Breast epithelium (tissue), 4 donors: ENCODE measurements at regions not wholly inside any gene's neighbourhood (a gene's known extent, or its start where the extent isn't known, plus 50 kb on each side); places are given as distances from the start of the nearest gene placed in this dataset.

Source experiments
- DNase-seq, 2 donors: peaks; one replicate each; pipeline ENCODE4 v3.0.0-alpha.2; 2019; ENCODE audit warnings: low spot score in 2 of 2
- H3K27ac ChIP-seq, 2 donors: fragments of 200-600 bp; sonication (generic) in 1 of 2; one replicate each; pipeline ENCODE4 v1.5.1; 2016 to 2019; ENCODE audit warnings: mild to moderate bottlenecking in 1 of 2
- H3K27me3 ChIP-seq, 2 donors: fragments of 200-600 bp; sonication (generic) in 1 of 2; one replicate each; pipeline versions ENCODE4 v1.5.1 to v1.6.0; 2017 to 2019; ENCODE audit warnings: control low read depth in 1 of 2, mild to moderate bottlenecking in 1 of 2
- H3K36me3 ChIP-seq: fragments of 200-600 bp; one replicate; pipeline ENCODE4 v1.5.1; 2019
- H3K4me1 ChIP-seq, 2 donors: fragments of 200-600 bp; sonication (generic); one replicate each; pipeline ENCODE4 v1.5.1; 2016 to 2019; ENCODE audit warnings: control low read depth in 1 of 2
- H3K4me3 ChIP-seq, 3 donors: fragments of 200-600 bp; sonication (generic); 1 replicate in 2 of 3; 2 replicates in 1 of 3; pipeline ENCODE4 v1.5.1; 2016 to 2019; ENCODE audit warnings: mild to moderate bottlenecking in 3 of 3, moderate library complexity in 2 of 3
- H3K9me3 ChIP-seq, 2 donors: fragments of 200-600 bp; sonication (generic) in 1 of 2; one replicate each; pipeline ENCODE4 v1.5.1; 2016 to 2019; ENCODE audit warnings: control low read depth in 1 of 2
- POLR2A ChIP-seq: fragments of 450-650 bp; IDR thresholded peaks from one replicate; pipeline ENCODE4 v1.6.1; 2016; ENCODE audit warnings: antibody characterized with exemption, mild to moderate bottlenecking, moderate library complexity
- POLR2AphosphoS5 ChIP-seq, 3 donors: sonication (generic); formaldehyde crosslinking; IDR thresholded peaks; one replicate each; pipeline ENCODE4 v1.6.1; 2017; ENCODE audit warnings: antibody characterized with exemption in 3 of 3
- intact Hi-C: fragments of 100-400 bp; cut with DNase I; formaldehyde crosslinking; loops from one replicate; pipeline ENCODE4 v1.15.1; 2023; ENCODE audit warnings: low total_unique reads
- TF ChIP-seq, protein P1 (sequence below), 3 donors: fragments of 450-650 bp; IDR thresholded peaks; one replicate each; pipeline ENCODE4 v1.5.1; 2016 to 2017; ENCODE audit warnings: antibody characterized with exemption in 3 of 3, mild to moderate bottlenecking in 3 of 3, moderate library complexity in 3 of 3

DNA sequence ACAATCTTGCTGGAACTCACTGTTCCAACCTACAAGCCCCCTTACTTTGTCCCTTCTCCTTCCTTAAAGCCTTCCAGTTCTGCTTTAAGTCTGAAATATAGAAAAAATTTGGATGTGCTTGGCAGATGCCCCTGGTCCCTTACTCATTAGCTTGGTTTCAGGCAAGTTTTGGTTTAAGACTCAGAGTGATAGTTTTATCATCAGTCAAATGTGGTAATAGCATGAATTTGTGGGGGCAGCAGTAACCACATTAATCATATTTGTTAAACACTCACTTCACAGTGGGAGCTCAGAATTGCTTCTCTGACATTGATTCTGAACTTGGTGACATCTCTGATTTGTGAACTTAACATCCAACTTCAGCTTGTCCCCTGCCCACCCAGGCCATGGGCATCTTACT is 58.3 kb upstream of the ALDH1A3 start:
- H3K36me3 ChIP-seq = no peaks in the 10 kb centered on the region
- TF ChIP-seq, protein P1, sequence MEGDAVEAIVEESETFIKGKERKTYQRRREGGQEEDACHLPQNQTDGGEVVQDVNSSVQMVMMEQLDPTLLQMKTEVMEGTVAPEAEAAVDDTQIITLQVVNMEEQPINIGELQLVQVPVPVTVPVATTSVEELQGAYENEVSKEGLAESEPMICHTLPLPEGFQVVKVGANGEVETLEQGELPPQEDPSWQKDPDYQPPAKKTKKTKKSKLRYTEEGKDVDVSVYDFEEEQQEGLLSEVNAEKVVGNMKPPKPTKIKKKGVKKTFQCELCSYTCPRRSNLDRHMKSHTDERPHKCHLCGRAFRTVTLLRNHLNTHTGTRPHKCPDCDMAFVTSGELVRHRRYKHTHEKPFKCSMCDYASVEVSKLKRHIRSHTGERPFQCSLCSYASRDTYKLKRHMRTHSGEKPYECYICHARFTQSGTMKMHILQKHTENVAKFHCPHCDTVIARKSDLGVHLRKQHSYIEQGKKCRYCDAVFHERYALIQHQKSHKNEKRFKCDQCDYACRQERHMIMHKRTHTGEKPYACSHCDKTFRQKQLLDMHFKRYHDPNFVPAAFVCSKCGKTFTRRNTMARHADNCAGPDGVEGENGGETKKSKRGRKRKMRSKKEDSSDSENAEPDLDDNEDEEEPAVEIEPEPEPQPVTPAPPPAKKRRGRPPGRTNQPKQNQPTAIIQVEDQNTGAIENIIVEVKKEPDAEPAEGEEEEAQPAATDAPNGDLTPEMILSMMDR (IDR thresholded peaks at IDR 0.05) = no peak
- TF ChIP-seq POLR2AphosphoS5 (IDR thresholded peaks at IDR 0.05) (no peak), POLR2A (no peak)
- peaks cover 3 to 15% of the 10 kb centered on the region in 2 donors for H3K9me3 ChIP-seq
- H3K27ac ChIP-seq = no peak overlapping the region
- DNase-seq = no peak
- intact Hi-C loops = no loop called here
- no peaks in the 10 kb centered on the region for H3K4me1 ChIP-seq
- H3K4me3 ChIP-seq = no peak overlapping the region
- H3K27me3 ChIP-seq = no peaks in the 10 kb centered on the region

DNA sequence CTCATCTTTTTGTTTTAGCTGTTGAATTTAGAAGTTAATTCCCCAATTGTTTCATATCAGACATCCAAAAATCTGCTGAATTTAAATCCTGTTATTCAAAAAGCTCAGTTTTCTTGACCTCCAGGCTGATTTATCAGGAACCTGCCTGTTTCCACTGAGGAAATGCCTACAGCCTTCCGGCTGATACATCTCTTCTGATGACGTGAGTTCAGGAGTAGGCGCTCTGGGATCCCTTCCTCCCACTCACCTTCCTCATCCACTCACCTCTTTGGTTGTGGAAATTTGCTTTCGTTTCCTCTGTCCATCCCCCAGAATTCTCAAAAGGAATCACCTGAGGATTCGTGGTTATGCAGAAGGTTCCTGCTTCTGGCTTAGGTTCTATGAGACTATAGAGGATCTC is 55.4 kb upstream of the ALDH1A3 start:
- Histone ChIP-seq H3K36me3 (no peaks in the 10 kb centered on the region), H3K4me1 (no peaks in the 10 kb centered on the region), H3K9me3 (peaks cover 3 to 12% of the 10 kb centered on the region in 2 donors), H3K27me3 (no peaks in the 10 kb centered on the region), H3K4me3 (no peak overlapping the region), H3K27ac (no peak overlapping the region)
- DNase-seq = no peak
- intact Hi-C loops = no loop called here
- TF ChIP-seq POLR2A = no peak
- TF ChIP-seq POLR2AphosphoS5 (IDR thresholded peaks at IDR 0.05) = no peak
- TF ChIP-seq, protein P1 (IDR thresholded peaks at IDR 0.05) = no peak

DNA sequence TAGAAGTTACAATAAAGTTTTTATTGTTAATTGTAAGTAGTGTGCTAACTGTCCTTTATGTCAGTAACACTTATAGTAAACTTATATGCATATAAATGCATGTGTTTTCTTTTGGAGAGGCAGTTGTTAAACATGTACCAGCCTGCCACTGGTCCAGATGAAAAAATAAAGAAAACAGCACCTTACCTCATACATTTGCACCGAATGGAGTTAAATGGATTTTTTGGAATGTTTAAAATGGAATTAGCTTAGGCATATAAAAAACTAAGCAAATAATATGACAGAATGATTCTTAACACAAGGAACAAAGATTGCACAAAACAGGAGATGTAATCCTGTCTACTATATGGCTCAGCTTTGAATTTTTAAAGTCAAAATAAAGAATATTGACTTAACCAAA is 50.2 kb upstream of the ALDH1A3 start:
- intact Hi-C loops = no loop called here
- TF ChIP-seq POLR2A (no peak), POLR2AphosphoS5 (IDR thresholded peaks at IDR 0.05) (no peak)
- TF ChIP-seq, protein P1 (IDR thresholded peaks at IDR 0.05) = no peak
- DNase-seq = no peak
- no peaks in the 10 kb centered on the region for H3K4me1 ChIP-seq
- H3K27ac ChIP-seq = no peak overlapping the region
- no peak overlapping the region for H3K4me3 ChIP-seq
- no peaks in the 10 kb centered on the region for H3K27me3 ChIP-seq
- no peaks in the 10 kb centered on the region for H3K9me3 ChIP-seq
- H3K36me3 ChIP-seq = no peaks in the 10 kb centered on the region
